ENCODE measurements at regions not wholly inside any gene's neighbourhood (a gene's known extent, or its start where the extent isn't known, plus 50 kb on each side); places are given as distances from the start of the nearest gene placed in this dataset.

DNA sequence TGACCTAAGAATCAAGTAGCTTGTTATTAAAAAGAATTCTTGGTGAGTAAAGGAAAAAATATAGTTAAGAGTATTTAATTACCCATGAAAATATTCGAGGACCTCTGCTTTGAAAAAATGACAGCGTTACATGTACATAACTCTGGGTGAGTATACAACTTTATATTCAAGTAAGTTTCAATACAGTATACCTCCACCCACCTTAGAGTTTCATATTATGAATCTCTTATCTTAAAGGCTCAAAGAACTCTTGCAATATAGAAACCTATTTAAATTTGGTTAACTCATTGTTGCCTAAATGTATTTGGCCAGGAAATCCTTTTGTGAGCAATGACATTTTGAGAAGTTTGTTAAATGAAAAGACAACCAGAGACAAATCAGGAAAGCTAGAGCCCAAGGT is 138.2 kb downstream of the QDPR start:
- no peak for TF ChIP-seq EZH2 (IDR thresholded peaks at IDR 0.05; ENCODE audit: borderline replicate concordance, low read depth, low read length, severe bottlenecking)
- TF ChIP-seq POLR2A (IDR thresholded peaks at IDR 0.05; ENCODE audit: low read depth, low read length): no peak
- TF ChIP-seq JUN (IDR thresholded peaks at IDR 0.05; ENCODE audit: borderline replicate concordance, insufficient read depth, insufficient read length, low read depth): no peak
- TF ChIP-seq, protein P1, sequence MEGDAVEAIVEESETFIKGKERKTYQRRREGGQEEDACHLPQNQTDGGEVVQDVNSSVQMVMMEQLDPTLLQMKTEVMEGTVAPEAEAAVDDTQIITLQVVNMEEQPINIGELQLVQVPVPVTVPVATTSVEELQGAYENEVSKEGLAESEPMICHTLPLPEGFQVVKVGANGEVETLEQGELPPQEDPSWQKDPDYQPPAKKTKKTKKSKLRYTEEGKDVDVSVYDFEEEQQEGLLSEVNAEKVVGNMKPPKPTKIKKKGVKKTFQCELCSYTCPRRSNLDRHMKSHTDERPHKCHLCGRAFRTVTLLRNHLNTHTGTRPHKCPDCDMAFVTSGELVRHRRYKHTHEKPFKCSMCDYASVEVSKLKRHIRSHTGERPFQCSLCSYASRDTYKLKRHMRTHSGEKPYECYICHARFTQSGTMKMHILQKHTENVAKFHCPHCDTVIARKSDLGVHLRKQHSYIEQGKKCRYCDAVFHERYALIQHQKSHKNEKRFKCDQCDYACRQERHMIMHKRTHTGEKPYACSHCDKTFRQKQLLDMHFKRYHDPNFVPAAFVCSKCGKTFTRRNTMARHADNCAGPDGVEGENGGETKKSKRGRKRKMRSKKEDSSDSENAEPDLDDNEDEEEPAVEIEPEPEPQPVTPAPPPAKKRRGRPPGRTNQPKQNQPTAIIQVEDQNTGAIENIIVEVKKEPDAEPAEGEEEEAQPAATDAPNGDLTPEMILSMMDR (IDR thresholded peaks at IDR 0.05; ENCODE audit: extremely low read depth in 1 of 2, insufficient read depth in 1 of 2, low read depth in 1 of 2, low read length in 2 of 2): no peak
